B cell (primary cell): ENCODE measurements at regions not wholly inside any gene's neighbourhood (a gene's known extent, or its start where the extent isn't known, plus 50 kb on each side); places are given as distances from the start of the nearest gene placed in this dataset.

Source experiments
- ATAC-seq: fragments of 200-7000 bp; cut with Tn5 transposase; one replicate; pipeline ENCODE4 v1.10.0; 2021; ENCODE audit warnings: low read depth, mild to moderate bottlenecking, moderate number of reproducible peaks, moderate library complexity
- CTCF ChIA-PET: fragments of 350-600 bp; sonication (Branson Sonifier 250); formaldehyde crosslinking; loops from one replicate; lab custom pipeline; 2021; ENCODE audit warnings: antibody characterized with exemption, inconsistent platforms; lab: Charles Lee
- POLR2A ChIA-PET: fragments of 350-600 bp; sonication (Branson Sonifier 250); formaldehyde crosslinking; loops from one replicate; lab custom pipeline; 2021; ENCODE audit warnings: antibody characterized with exemption; lab: Charles Lee
- DNase-seq: peaks from one replicate; pipeline ENCODE4 v3.0.0; 2013
- H2AFZ ChIP-seq: 2 replicates; pipeline ENCODE4 v1.6.1; 2012; ENCODE audit warnings: mild to moderate bottlenecking, low read depth, low read length; ENCODE audit not compliant: insufficient read depth, poor library complexity, severe bottlenecking
- H3K27ac ChIP-seq, 2 donors: 1 replicate in 1 of 2; 2 replicates in 1 of 2; pipeline ENCODE4 v1.5.1; 2012 to 2013; ENCODE audit warnings: low read length in 2 of 2, mild to moderate bottlenecking in 2 of 2, moderate library complexity in 1 of 2
- H3K27me3 ChIP-seq, 4 experiments: fragments of 200-600 bp in 1 of 4; sonication (generic) in 1 of 4; replicated peaks in 1 of 4; 1 replicate in 2 of 4; 2 replicates in 2 of 4; pipeline versions ENCODE4 v1.6.1 to v1.7.0; 2013 to 2016; ENCODE audit warnings: low read length in 3 of 4, mild to moderate bottlenecking in 2 of 4, mixed read lengths in 1 of 4, moderate library complexity in 1 of 4; ENCODE audit not compliant: insufficient read depth in 4 of 4, control insufficient read depth in 3 of 4; ENCODE audit errors: control extremely low read depth in 1 of 4
- H3K36me3 ChIP-seq, 2 experiments: replicated peaks in 1 of 2; 1 replicate in 1 of 2; 2 replicates in 1 of 2; pipeline versions ENCODE4 v1.6.1 to v1.7.1; 2013; ENCODE audit warnings: low read length in 1 of 2; ENCODE audit not compliant: insufficient read depth in 2 of 2, control insufficient read depth in 1 of 2; ENCODE audit errors: control extremely low read depth in 1 of 2, extremely low read depth in 1 of 2
- H3K4me1 ChIP-seq, 2 donors: fragments of 200-600 bp in 1 of 2; sonication (generic) in 1 of 2; 1 replicate in 1 of 2; 2 replicates in 1 of 2; pipeline versions ENCODE4 v1.5.1 to v1.6.1; 2013 to 2017; ENCODE audit warnings: low read length in 2 of 2; ENCODE audit not compliant: control insufficient read depth in 2 of 2, insufficient read depth in 2 of 2
- H3K4me2 ChIP-seq: replicated peaks from 2 replicates; pipeline ENCODE3; 2012; ENCODE audit warnings: mild to moderate bottlenecking, low read depth, low read length; ENCODE audit not compliant: poor library complexity, severe bottlenecking
- H3K4me3 ChIP-seq, 5 experiments: fragments of 200-600 bp in 1 of 5; sonication (generic) in 1 of 5; 1 replicate in 3 of 5; 2 replicates in 2 of 5; pipeline versions ENCODE4 v1.5.1 to v1.7.0; 2011 to 2016; ENCODE audit warnings: low read length in 4 of 5, mild to moderate bottlenecking in 4 of 5, low read depth in 2 of 5, control low read depth in 1 of 5, moderate library complexity in 1 of 5; ENCODE audit not compliant: insufficient read depth in 1 of 5; ENCODE audit errors: control extremely low read depth in 1 of 5, extremely low read depth in 1 of 5
- H3K79me2 ChIP-seq: fragments of 200-600 bp; sonication (generic); one replicate; pipeline ENCODE4 v1.6.0; 2016; ENCODE audit warnings: low read length; ENCODE audit not compliant: control insufficient read depth, insufficient read depth
- H3K9ac ChIP-seq: fragments of 200-600 bp; sonication (generic); 2 replicates; pipeline ENCODE4 v1.6.1; 2017; ENCODE audit warnings: mild to moderate bottlenecking, low read length, moderate library complexity
- H3K9me3 ChIP-seq, 3 donors: one replicate each; pipeline versions ENCODE4 v1.6.1 to v1.7.1; 2013; ENCODE audit warnings: low read length in 2 of 3; ENCODE audit not compliant: control insufficient read depth in 2 of 3, insufficient read depth in 1 of 3; ENCODE audit errors: control extremely low read depth in 1 of 3
- H4K20me1 ChIP-seq: 2 replicates; pipeline ENCODE4 v1.6.0; 2012; ENCODE audit warnings: mild to moderate bottlenecking, low read length; ENCODE audit not compliant: insufficient read depth, control insufficient read depth, poor library complexity, severe bottlenecking
- H3K27ac Mint-ChIP-seq: one replicate; pipeline ENCODE4 v1.8.0; 2021; ENCODE audit warnings: mixed read lengths
- H3K27me3 Mint-ChIP-seq: one replicate; pipeline ENCODE4 v1.8.0; 2021; ENCODE audit warnings: mixed read lengths
- H3K4me1 Mint-ChIP-seq: one replicate; pipeline ENCODE4 v1.8.0; 2021; ENCODE audit warnings: mixed read lengths
- H3K4me3 Mint-ChIP-seq: one replicate; pipeline ENCODE4 v1.8.0; 2021; ENCODE audit warnings: mixed read lengths
- H3K9me3 Mint-ChIP-seq: one replicate; pipeline ENCODE4 v1.8.0; 2022; ENCODE audit warnings: mixed read lengths; ENCODE audit not compliant: insufficient read depth
- CTCF ChIP-seq: fragments of 200-600 bp; IDR thresholded peaks from one replicate; pipeline ENCODE4 v1.8.0; 2022; ENCODE audit warnings: antibody characterized with exemption, mild to moderate bottlenecking
- EZH2 ChIP-seq: IDR thresholded peaks from 2 replicates; pipeline ENCODE4 v1.6.1; 2012; ENCODE audit warnings: borderline replicate concordance, low read depth, mild to moderate bottlenecking, moderate library complexity, low read length; ENCODE audit not compliant: insufficient read depth, poor library complexity, severe bottlenecking
- WGBS: methylation state at CpG from one replicate; pipeline ENCODE4 v1.1.5; 2013; ENCODE audit warnings: missing lambda C conversion rate; ENCODE audit not compliant: insufficient coverage; 5-methylcytosine and 5-hydroxymethylcytosine counted together
- intact Hi-C: fragments of 100-400 bp; cut with micrococcal nuclease; formaldehyde crosslinking; loops from one replicate; pipeline ENCODE4 v1.10.0; 2022

GRCh38 chr12:94745562-94745961, 95.2 kb upstream of the TMCC3 start:
- no peak for DNase-seq
- Histone ChIP-seq H3K27me3 (no peaks in the 10 kb centered on the region), H3K4me3 (no peak overlapping the region), H3K36me3 (peaks cover 0 to 2% of the 10 kb centered on the region in 2 experiments), H2AFZ (no peak overlapping the region), H3K79me2 (peaks cover 14% of the 10 kb centered on the region), H3K9me3 (no peaks in the 10 kb centered on the region), H3K4me2 (no peak overlapping the region), H3K27ac (no peak overlapping the region), H3K9ac (no peak overlapping the region), H4K20me1 (peaks cover 13% of the 10 kb centered on the region), H3K4me1 (no peaks in the 10 kb centered on the region)
- Mint-ChIP-seq H3K27me3 (no peaks in the 10 kb centered on the region), H3K4me1 (peaks cover 6% of the 10 kb centered on the region), H3K4me3 (no peak overlapping the region), H3K27ac (no peak overlapping the region), H3K9me3 (no peaks in the 10 kb centered on the region)
- TF ChIP-seq EZH2 (no peak), CTCF (no peak)
- intact Hi-C loops = no loop called here
- ATAC-seq = no peak
- POLR2A ChIA-PET = no interaction called here
- CTCF ChIA-PET = no interaction called here
- WGBS = 96% methylated on average over 4 of the region's 4 CpGs

- H3K27me3 ChIP-seq = no peaks in the 10 kb centered on the region
- no peak for ATAC-seq
- POLR2A ChIA-PET = no interaction called here
- peaks cover 0 to 2% of the 10 kb centered on the region in 2 experiments for H3K36me3 ChIP-seq
- intact Hi-C loops = no loop called here
- TF ChIP-seq EZH2 (no peak), CTCF (no peak)
- H3K4me2 ChIP-seq = no peak overlapping the region
- no peak for DNase-seq
- Mint-ChIP-seq H3K27ac (no peak overlapping the region), H3K4me1 (peaks cover 6% of the 10 kb centered on the region), H3K4me3 (no peak overlapping the region), H3K9me3 (no peaks in the 10 kb centered on the region), H3K27me3 (no peaks in the 10 kb centered on the region)
- no peak overlapping the region for H3K27ac ChIP-seq
- no peak overlapping the region for H3K4me3 ChIP-seq
- CTCF ChIA-PET = no interaction called here
- H3K9ac ChIP-seq = no peak overlapping the region
- peaks cover 25% of the 10 kb centered on the region for H4K20me1 ChIP-seq
- no peaks in the 10 kb centered on the region for H3K4me1 ChIP-seq
- H3K9me3 ChIP-seq = no peaks in the 10 kb centered on the region
- WGBS = 80% methylated on average over 1 of the region's 3 CpGs
- H2AFZ ChIP-seq = no peak overlapping the region
- H3K79me2 ChIP-seq = peaks cover 17% of the 10 kb centered on the region
Observed at GRCh38 chr12:94743174-94743573, 92.8 kb upstream of the TMCC3 start.
